Activated CD8-positive, alpha-beta memory T cell treated with anti-CD3 and anti-CD28 coated beads for 4 hours (primary cell): ENCODE measurements at regions not wholly inside any gene's neighbourhood (a gene's known extent, or its start where the extent isn't known, plus 50 kb on each side); places are given as distances from the start of the nearest gene placed in this dataset.

Source experiments
- DNase-seq, 2 donors: peaks; one replicate each; pipeline ENCODE4 v3.0.0-alpha.2; 2020; ENCODE audit warnings: low read depth in 2 of 2

GRCh38 chr22:47460861-47461260 is 698.4 kb downstream of the TBC1D22A start:
- no peak for DNase-seq

GRCh38 chr22:47460176-47460575 is 697.7 kb downstream of the TBC1D22A start:
- no peak for DNase-seq

GRCh38 chr22:47458348-47458747 is 695.9 kb downstream of the TBC1D22A start:
- DNase-seq: no peak

GRCh38 chr22:47457509-47458300 is 695.3 kb downstream of the TBC1D22A start:
- no peak for DNase-seq

GRCh38 chr22:47457021-47457420 is 694.6 kb downstream of the TBC1D22A start:
- DNase-seq: no peak

- no peak for DNase-seq
Observed at GRCh38 chr22:47456031-47456430, 693.6 kb downstream of the TBC1D22A start.

GRCh38 chr22:47453049-47453448 is 690.6 kb downstream of the TBC1D22A start:
- no peak for DNase-seq

GRCh38 chr22:47452184-47452583 is 689.7 kb downstream of the TBC1D22A start:
- no peak for DNase-seq

GRCh38 chr22:47450876-47451475 is 688.5 kb downstream of the TBC1D22A start:
- no peak for DNase-seq

GRCh38 chr22:47449508-47450270 is 687.2 kb downstream of the TBC1D22A start:
- no peak for DNase-seq

GRCh38 chr22:47448231-47449223 is 686.1 kb downstream of the TBC1D22A start:
- DNase-seq: no peak

GRCh38 chr22:47446821-47447810 is 684.7 kb downstream of the TBC1D22A start:
- no peak for DNase-seq

- DNase-seq: no peak
Observed at GRCh38 chr22:47446331-47446730, 683.9 kb downstream of the TBC1D22A start.

- no peak for DNase-seq
Observed at GRCh38 chr22:47445716-47446290, 683.4 kb downstream of the TBC1D22A start.

GRCh38 chr22:47445212-47445611 is 682.8 kb downstream of the TBC1D22A start:
- DNase-seq: no peak

- DNase-seq: no peak
Observed at GRCh38 chr22:47444746-47445065, 682.3 kb downstream of the TBC1D22A start.

- DNase-seq: no peak
Observed at GRCh38 chr22:47443836-47444745, 681.6 kb downstream of the TBC1D22A start.

- no peak for DNase-seq
Observed at GRCh38 chr22:47442821-47443220, 680.4 kb downstream of the TBC1D22A start.
